IPS DF 4.7 (cell line): ENCODE measurements at regions not wholly inside any gene's neighbourhood (a gene's known extent, or its start where the extent isn't known, plus 50 kb on each side); places are given as distances from the start of the nearest gene placed in this dataset.

Experiments
- DNase-seq: peaks from one replicate; pipeline ENCODE4 v3.0.0-alpha.2; 2013; ENCODE audit warnings: low spot score; ENCODE audit errors: extremely low read depth

DNA sequence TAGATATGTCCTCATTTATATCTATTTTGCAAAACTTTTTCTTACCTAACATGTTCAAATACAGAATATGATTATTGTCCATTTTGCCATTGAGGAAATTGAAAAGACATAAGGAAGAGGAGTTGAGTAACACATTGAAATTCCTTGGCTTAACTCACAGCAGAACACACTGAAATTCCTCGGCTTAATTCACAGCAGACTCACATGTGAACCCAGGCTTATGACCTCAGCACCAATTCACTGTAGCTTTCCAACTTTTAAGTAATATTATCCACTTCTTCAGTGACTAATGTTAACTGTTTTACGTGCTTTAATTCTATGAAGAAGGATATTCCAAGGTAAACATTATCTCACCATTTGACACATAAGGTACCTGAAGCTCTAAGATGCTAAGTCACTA lies 597.5 kb upstream of the PFKP start:
- no peak for DNase-seq

DNA sequence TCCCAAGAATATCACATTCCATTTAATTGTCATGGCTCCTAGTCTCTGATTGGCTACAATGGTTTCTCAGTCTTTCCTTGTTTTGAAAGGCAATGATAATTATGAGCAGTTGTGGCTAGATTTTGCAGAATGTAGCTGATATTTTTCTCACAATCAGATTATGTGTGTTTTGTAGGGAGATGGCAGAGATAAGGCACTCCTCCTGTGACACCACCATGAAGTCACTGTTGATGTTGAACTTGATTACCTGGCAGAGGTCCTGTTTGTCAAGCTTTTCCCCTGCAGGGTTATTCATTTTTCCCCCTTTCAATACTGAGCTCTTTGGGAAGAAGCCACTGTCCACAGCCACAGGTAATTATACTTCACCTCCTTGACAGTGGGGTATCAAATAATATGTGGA lies 602.9 kb upstream of the PFKP start:
- no peak for DNase-seq

DNA sequence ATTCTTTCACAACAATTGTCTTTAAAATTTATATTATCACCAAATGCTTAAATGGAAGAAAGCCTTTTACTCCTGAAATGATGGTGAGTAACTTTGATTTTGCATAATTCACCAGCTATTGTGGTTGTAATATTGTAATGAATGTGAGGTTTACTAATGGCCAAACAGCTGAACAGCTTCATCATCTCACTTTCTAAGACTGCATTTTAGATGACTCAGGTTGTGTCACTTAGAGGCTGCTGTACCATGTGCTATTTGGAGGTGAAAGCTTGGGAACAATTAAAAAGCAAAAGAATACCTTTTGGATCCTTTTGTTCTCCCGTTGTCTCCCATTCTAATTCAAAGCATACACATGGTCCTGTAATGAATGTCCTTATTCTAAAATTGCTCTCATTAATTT lies 604.0 kb upstream of the PFKP start:
- no peak for DNase-seq

DNA sequence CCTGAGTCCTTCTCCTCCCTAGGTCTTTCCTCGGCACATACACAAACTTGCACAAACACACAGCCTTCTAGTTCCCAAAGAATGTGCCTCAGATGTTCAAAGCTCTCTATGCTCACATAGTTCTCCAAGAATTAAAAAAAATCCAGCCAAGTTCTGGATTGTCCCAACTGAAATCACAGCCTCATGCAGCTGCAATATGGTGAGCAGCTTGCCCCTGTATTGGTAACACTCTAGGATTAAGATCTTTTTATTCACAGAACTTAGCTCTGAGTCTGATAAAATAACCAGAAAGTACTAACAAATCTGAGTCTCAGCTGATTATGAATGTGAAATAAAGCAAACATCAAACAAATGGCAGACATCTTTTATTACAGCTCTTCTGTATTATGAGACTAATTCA lies 604.8 kb upstream of the PFKP start:
- no peak for DNase-seq

DNA sequence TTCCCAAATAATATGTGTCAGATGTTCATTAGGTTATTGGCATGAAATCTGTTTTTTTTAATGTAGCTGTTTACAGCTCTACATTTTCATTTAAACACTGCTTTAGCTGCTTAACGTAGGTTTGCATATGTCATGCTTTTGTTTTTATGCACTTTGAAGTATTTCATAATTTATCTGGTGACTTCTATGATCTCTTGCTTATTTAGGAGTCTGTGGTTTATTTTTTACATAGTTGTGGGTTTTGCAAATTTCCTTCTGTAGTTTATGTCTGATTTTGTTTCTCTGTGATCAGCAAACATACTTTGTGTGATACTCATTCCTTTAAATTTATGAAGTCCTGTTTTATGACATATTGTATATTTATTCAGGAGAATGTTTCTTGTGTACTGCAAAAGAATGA lies 606.5 kb upstream of the PFKP start:
- DNase-seq = no peak

DNA sequence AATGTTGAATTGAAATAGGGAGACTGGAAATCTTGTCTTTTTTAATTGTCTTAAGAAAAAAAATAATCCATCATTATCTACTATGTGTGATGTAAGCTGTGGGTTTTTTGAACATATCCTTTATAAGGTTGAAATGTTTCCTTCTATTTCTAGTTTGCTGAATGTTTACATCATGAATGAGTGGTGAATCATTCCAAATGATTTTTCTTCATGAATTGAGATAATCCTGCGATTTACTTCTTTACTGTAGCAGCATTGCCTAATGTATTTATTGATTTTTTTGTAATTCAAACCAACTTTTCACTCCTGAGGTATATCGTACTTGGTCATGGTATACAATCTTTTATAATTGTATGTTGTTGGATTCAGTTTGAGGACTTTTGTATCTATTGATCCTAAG lies 607.6 kb upstream of the PFKP start:
- DNase-seq = no peak

DNA sequence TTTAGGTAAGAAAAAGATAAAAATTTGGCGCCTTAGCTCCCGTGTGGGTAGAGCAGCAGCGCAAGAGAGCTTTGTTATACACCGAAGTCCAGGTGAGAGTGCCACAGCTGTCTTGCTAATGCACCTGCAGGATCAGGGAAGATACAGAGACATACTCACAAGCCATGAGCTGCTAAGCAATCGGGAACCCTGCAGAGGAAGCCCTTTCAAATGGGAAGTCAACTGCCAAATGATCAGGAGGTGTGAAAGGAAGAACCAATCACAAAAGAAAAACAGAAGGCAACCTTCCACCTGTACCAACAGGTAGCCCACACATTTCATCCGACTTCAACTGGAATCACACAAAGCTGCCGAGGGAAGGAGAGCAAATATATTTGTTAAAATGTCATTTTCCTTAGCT lies 610.5 kb upstream of the PFKP start:
- peak; percentile 60 for DNase-seq

DNA sequence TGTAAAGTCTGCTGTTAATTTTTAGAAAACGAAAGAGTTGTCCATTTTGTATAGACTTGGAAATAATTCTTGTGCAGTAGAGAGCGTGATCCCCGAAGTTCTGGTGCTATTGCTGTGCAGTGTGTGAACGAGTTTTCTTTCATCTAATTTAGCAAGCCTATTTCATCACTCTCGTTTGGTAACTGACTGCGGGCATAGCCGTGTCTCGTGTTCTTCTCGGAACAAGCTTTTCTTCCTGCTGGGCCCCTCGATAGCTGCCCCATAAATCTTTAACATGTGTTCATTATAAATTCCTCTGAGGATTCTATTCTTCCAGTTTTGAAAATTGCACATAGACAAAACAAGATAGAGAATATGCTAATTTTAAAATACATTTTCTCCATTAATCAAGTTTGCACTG lies 622.0 kb upstream of the PFKP start:
- no peak for DNase-seq

DNA sequence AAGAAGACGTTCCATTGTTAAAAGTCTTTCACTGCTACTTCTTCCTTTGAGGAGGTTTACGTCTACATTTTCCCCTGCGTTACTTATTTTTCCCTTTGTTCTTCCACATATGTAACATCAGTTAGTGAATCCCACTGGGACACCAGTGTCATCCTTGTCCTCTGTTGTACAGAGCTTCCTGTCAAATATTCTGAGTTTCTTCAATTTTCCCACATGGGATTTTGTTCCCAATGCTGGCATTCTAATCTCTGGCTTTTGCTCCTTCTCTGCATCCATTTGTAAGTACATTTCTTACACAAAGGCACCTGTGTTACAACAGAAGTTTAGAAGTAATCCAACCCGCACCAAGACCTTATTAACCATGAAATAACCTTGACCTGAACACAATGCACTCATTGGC lies 627.4 kb upstream of the PFKP start:
- DNase-seq = no peak

DNA sequence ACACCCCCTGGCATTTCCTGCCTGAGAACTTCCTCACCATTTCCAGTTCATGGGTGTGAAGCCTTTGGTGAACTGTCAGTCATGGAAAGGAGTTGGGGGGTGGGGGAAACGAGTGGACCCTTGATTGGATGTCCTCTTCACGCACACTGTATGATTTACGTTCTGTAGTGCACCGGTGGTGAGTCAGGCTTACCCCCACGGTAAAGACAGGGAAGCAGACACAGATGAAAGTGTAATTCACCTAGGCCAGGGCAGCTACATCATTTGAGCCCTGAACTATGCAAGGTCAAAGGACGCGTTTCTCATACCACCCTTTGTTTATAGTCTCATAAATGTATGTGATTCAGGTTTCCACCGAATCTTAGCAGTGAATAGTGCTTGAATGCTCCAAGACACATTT lies 628.3 kb upstream of the PFKP start:
- no peak for DNase-seq

DNA sequence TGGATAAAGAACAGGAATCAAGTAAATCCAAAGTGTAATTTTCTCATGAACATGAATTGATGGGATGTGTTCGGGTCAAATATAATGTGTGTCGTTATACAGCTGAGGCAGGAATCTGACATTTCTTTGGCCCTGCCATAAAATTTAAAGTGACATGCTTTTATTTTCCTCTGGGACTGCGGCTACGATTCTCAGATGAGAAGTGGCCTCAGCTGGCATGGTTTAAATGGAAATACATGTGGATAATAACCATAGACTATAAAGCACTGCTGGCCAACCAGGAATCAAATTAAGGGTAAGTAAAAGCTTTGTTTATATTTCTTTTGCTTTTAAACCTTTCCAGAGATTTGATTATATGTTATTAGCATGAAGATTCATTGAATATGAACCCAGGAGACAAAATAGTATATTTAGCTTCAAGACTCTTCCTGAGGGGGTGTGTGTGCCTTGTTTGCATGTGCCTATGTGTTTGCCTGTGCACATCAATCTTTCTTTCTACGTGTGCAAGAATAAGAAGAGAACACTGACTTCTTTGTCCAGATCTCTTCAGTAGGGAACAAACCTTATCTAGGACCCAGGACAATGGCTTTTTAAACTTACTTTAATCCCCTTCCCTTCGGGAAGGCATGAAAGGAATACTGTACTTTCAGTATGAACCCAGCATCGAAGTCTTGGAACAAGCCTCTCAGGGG lies 629.0 kb upstream of the PFKP start:
- no peak for DNase-seq

DNA sequence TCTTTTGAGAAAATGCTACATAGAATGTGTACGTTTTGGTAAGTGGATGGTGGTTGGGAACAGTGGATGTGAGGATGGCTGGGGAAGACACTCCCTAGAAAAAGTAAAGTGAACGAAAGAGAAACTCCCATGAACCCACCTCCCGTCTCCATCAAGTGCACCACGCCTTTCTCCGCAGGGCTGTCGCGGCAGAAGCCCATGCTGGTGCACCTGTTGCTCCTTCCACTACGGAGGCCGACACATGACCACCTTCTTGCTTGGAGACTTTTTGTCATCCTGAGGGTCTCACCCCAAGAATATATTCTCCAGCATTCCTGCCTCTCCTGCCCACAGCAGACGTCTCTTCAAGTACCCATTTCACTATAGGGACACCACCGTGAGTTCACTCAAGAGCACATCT lies 630.4 kb upstream of the PFKP start:
- no peak for DNase-seq

DNA sequence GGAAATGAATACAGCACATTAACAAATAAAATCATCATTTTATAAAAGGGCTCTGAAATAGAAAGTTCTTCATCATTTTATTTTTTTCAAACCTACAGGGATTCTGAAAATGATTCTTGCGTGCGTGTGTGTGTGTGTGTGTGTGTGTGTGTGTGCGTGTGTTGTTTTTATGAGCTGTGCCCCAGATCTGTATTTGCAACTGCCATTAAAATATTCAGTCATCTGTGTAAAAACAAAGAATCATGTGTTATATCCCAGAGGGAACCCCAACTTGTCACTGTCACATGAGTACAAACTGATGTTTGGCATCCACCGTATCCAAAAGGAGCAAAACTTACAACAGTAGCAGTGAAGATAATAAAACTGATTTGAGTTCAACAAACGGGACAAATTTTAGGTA lies 635.4 kb upstream of the PFKP start:
- DNase-seq = no peak

DNA sequence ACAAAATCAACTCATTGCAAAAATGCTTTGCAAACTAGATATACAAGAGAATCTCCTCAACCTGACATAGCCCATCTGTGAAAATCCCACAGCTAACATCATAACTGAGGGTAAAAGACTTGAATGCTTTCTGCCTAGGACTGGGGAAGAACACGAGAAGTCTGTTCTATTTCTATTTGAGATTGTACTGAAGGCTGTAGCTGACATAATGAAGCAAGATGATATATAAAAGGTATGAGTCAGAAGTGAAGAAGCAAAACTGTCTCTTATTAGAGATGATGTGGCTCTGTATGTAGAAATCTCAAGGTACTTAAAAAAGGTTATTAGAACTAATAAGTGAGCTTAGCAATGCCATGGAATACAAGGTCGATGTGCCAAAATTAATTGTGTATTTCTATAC lies 639.9 kb upstream of the PFKP start:
- no peak for DNase-seq

DNA sequence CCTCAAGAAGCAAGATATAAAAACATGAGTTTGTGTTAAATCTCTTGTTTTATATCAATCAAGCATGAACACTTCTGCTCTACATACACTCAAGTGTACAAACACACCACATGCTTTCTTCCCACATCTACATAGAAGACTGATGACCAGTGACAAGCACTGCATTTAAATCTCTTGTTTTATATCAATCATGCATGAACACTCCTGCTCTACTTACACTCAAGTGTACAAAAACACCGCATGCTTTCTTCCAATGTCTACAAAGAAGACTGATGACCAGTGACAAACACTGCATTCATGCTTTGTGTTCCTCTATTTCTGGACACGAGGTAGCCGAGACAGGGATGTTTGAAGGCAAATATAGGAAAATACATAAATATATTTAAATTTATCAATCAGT lies 642.0 kb upstream of the PFKP start:
- no peak for DNase-seq

DNA sequence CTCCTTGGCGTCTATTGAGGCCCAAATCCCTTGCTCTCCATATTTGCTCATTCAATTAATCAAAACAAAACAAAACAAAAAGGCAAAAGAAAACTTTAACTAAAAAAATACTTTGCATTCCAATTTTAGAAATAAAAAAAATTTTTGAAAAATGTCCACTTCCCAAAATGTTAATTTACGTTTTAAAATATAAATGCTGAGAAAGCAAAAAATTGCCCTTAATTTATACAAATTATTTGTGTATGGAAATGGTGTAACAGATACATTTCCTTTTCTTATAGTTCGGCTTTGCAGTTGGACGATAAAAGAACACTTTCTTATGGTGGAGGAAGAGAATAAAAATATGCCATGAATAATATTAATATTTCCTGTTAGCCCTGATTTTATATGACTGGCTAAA lies 652.8 kb upstream of the PFKP start:
- no peak for DNase-seq

DNA sequence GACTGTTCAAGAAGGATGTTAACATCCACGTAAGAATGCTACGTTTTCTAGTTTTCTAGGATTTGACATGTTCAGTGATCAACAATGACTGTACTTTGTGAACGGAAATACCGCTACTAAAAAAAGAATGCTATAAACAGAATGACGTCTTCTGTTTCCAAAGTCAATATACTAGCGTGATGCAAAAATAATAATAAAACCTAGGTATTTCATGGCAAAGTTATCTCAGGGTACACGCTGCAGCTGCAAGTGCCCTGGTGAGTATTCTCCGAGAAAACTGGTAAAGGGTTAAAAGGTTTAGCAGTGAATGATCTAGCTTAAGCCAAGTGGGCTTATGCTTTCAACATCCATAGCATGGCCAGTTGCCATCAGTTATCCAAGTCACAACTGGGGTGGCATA lies 653.3 kb upstream of the PFKP start:
- no peak for DNase-seq

DNA sequence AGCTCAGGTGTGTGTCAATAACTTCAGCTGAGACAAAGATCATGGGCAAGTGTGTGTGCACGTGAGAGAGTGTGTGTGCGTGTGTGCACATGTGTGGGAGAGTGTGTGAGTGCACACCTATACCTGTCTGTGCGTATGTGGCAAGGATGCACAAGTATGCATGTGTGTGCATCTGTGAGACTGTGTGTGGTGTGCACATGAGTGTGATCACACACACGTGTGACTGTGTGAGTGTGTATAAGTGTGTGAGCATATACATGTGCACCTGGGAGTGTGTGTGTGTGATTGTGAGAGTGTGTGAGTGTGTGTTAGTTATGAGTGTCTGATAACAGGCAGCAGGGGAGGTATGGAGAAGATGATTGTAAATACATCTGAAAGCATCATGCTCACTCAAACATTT lies 657.3 kb upstream of the PFKP start:
- no peak for DNase-seq

DNA sequence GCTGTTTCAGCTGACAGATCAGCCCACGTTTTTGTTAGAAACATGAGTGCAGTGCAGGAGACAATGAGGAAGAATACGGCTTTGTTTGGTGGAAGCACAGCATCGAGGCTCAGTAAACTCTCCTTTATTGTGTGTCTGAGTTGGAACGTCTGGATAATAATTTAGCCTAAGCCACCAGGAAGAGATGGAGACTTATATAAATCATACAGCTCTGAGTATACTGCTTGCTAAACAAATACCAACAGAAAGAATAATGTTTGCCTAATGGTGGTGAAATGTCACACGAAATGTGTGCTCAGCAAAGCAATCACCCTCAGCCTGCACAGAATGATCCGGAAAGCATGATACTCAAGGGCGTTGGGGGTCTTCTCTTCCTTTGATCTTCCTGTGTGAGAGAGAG lies 664.1 kb upstream of the ADARB2 start:
- DNase-seq = no peak

DNA sequence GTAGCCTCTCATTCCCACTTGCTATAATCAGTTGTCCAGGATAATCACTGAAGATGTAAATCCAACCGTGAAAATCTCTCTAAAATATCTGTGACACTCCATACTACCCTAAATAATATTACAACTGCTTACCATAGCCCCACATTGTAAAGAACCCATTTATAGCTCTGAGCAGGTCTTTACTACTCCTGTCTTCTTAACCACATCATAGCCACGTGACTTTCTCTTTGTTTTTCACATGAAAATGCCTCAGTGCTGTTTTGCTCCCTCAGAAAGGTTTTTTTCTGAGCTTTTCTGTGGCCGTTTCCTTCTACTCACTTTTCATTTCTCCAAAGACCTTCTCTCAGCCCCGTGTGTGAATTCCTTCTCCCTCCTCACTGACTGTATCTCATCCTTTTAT lies 662.2 kb upstream of the ADARB2 start:
- DNase-seq = no peak

DNA sequence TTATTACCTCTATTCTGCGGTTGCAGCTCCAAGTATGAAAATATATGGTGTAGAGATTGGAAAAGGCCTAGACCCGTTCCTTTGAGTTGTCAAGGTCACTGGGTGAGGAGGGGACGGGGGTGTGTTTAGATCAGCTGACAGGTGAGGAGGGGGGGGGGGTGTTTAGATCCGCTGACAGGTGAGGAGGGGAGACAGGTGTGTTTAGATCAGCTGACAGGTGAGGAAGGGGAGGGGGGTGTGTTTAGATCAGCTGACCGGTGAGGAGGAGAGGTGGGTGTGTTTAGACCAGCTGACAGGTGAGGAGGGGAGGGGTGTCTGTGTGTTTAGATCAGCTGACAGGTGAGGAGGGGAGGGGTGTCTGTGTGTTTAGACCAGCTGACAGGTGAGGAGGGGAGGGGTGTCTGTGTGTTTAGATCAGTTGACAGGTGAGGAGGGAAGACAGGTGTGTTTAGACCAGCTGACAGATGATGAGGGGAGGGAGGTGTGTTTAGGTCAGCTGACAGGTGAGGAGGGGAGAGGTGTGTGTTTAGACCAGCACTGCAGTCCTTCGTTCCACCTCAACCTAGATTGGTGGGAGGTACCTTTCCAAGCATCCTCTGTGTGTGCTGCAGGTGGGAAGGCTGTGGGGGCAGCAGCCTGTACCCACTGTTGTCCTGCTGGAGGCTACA lies 655.0 kb upstream of the ADARB2 start:
- DNase-seq = no peak

DNA sequence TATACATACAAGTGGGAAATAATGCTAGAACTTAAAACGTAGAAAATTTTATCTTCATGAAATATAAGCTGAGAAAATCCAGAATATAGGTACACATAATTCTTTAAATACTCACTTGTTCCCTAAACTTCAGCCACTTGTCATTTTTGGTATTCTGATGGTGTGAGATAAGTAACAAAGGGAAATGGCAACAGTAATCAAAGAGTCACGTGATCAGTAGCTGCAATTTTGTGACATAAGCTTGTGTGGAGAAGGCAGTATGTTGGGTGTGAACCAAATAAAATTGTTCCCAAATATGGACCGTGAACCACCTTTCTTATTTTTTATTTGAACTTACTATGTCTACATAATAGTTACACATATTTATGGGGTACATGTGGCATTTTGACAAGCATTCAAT lies 650.3 kb upstream of the ADARB2 start:
- DNase-seq = no peak

DNA sequence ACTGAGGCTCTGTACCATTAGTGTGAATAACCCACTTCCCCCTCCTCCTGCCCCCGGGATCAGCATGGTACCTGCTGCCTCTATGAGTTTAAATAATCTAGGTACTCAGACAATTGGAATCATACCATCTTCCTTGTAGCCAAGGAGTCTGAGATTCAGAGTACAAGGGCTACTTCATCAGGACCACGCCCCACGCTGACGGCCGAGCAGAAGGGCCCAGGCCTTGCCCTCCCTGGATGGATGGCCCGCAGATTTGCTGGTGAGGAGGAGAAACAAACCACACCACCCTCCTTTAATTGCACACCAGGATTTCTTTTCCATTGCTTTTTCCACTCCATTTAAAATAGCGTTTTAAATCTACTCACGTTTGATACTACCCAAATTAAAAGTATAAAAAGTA lies 649.9 kb upstream of the ADARB2 start:
- DNase-seq = no peak

DNA sequence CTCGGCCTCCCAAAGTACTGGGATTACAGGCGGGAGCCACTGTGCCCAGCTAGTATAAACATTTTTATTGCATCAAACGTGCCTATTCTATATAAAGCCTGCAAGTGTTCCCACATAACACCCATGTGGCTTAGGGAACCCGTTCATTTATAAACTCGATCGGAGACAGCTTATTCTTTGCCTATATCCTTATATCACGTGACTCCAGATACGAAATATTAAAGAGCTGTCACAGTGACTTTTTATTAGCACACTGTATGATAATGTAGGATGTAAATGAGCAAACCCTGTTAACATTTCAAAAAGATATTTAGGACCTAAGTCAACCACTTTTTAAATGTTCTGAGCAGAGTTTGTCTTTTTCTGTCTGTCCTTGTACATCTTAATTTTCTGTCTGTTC lies 642.9 kb upstream of the ADARB2 start:
- no peak for DNase-seq
